Sigmoid colon (tissue), 6 donors: ENCODE measurements at regions not wholly inside any gene's neighbourhood (a gene's known extent, or its start where the extent isn't known, plus 50 kb on each side); places are given as distances from the start of the nearest gene placed in this dataset.
"Not testable (repeated sequence)": the region's sequence is repeated elsewhere in the genome, so short reads cannot be mapped to it uniquely, and the experiment has no call there.

Experiments
- DNase-seq: peaks from one replicate; pipeline ENCODE4 v3.0.0-alpha.2; 2019
- H3K27ac ChIP-seq, 4 donors: fragments of 200-600 bp; sonication (generic); one replicate each; pipeline ENCODE4 v1.5.1; 2016 to 2019; ENCODE audit warnings: mild to moderate bottlenecking in 1 of 4
- H3K27me3 ChIP-seq, 3 donors: fragments of 200-600 bp; sonication (generic); one replicate each; pipeline ENCODE4 v1.5.1; 2019; ENCODE audit warnings: mild to moderate bottlenecking in 1 of 3
- H3K36me3 ChIP-seq, 4 donors: fragments of 200-600 bp; sonication (generic); one replicate each; pipeline ENCODE4 v1.5.1; 2016 to 2019
- H3K4me1 ChIP-seq, 4 donors: fragments of 200-600 bp; sonication (generic); one replicate each; pipeline ENCODE4 v1.5.1; 2017 to 2019
- H3K4me3 ChIP-seq, 4 donors: fragments of 200-600 bp; sonication (generic); one replicate each; pipeline ENCODE4 v1.5.1; 2017 to 2019; ENCODE audit warnings: mild to moderate bottlenecking in 2 of 4, moderate library complexity in 1 of 4
- H3K9me3 ChIP-seq, 4 donors: fragments of 200-600 bp in 3 of 4; sonication (generic) in 3 of 4; one replicate each; pipeline versions ENCODE4 v1.5.1 to v1.6.1; 2013 to 2019
- CTCF ChIP-seq, 4 experiments: fragments of 450-650 bp in 3 of 4; fragments of 200-600 bp in 1 of 4; IDR thresholded peaks; one replicate each; pipeline ENCODE4 v1.5.1; 2016 to 2019; ENCODE audit warnings: antibody characterized with exemption in 4 of 4, mild to moderate bottlenecking in 3 of 4, moderate library complexity in 2 of 4
- EP300 ChIP-seq, 4 donors: sonication (generic); formaldehyde crosslinking; IDR thresholded peaks; one replicate each; pipeline ENCODE4 v1.6.1; 2017; ENCODE audit warnings: antibody characterized with exemption in 4 of 4
- POLR2A ChIP-seq, 2 donors: fragments of 450-650 bp; IDR thresholded peaks; one replicate each; pipeline ENCODE4 v1.6.1; 2016; ENCODE audit warnings: antibody characterized with exemption in 2 of 2, mild to moderate bottlenecking in 2 of 2, moderate library complexity in 2 of 2
- POLR2AphosphoS5 ChIP-seq, 4 donors: sonication (generic); formaldehyde crosslinking; IDR thresholded peaks; one replicate each; pipeline ENCODE4 v1.6.1; 2017; ENCODE audit warnings: antibody characterized with exemption in 4 of 4
- WGBS, 2 donors: extraction: QIAGEN DNeasy Blood & Tissue Kit; methylation state at CpG; one replicate each; pipeline ENCODE4 v1.1.7; 2013; 5-methylcytosine and 5-hydroxymethylcytosine counted together
- intact Hi-C: fragments of 100-400 bp; cut with DNase I; formaldehyde crosslinking; loops from one replicate; pipeline ENCODE4 v1.15.1; 2023
- donor health status: healthy with polysubstance abuse.
- donor health status: healthy.

- H3K9me3 ChIP-seq, result no peaks in the 10 kb centered on the region
- no peaks in the 10 kb centered on the region for H3K27me3 ChIP-seq
- DNase-seq, result peak; percentile 62
- intact Hi-C loops, result no loop called here
- H3K36me3 ChIP-seq, result no peaks in the 10 kb centered on the region
- H3K4me1 ChIP-seq, result peaks cover 0 to 10% (median 4%) of the 10 kb centered on the region in 4 donors
- H3K4me3 ChIP-seq, result no peak overlapping the region
- peak overlapping the region; percentile 52 to 56 (median 54) for H3K27ac ChIP-seq
- no peak for TF ChIP-seq EP300 (IDR thresholded peaks at IDR 0.05)
- no peak for TF ChIP-seq POLR2AphosphoS5 (IDR thresholded peaks at IDR 0.05)
- no peak for TF ChIP-seq CTCF (IDR thresholded peaks at IDR 0.05)
- TF ChIP-seq POLR2A (IDR thresholded peaks at IDR 0.05), result no peak
- WGBS, 2 donors, result 74 to 83% methylated on average over 16 of the region's 16 CpGs
These were observed 56.3 kb upstream of the CD93 start for GRCh38 chr20:23142162-23143050.

GRCh38 chr20:23141450-23142161 lies 55.5 kb upstream of the CD93 start:
- Histone ChIP-seq H3K9me3 (no peaks in the 10 kb centered on the region), H3K27ac (peak overlapping the region in 3 of 4 donors; percentile 52 to 56 (median 52)), H3K27me3 (no peaks in the 10 kb centered on the region), H3K4me1 (peaks cover 0 to 10% (median 4%) of the 10 kb centered on the region in 4 donors), H3K36me3 (no peaks in the 10 kb centered on the region), H3K4me3 (no peak overlapping the region)
- intact Hi-C loops, result no loop called here
- peak; percentile 19 for DNase-seq
- TF ChIP-seq CTCF (IDR thresholded peaks at IDR 0.05) (no peak), EP300 (IDR thresholded peaks at IDR 0.05) (no peak), POLR2AphosphoS5 (IDR thresholded peaks at IDR 0.05) (no peak), POLR2A (IDR thresholded peaks at IDR 0.05) (no peak)
- WGBS, 2 donors, result 88 to 91% methylated on average over 10 of the region's 10 CpGs

GRCh38 chr20:23140991-23141390 lies 54.9 kb upstream of the CD93 start:
- no peaks in the 10 kb centered on the region for H3K36me3 ChIP-seq
- peak overlapping the region in 1 of 4 donors; percentile 56 for H3K27ac ChIP-seq
- no peaks in the 10 kb centered on the region for H3K9me3 ChIP-seq
- peak; percentile 57 for DNase-seq
- no peaks in the 10 kb centered on the region for H3K27me3 ChIP-seq
- TF ChIP-seq CTCF (IDR thresholded peaks at IDR 0.05) (no peak), POLR2A (IDR thresholded peaks at IDR 0.05) (no peak), EP300 (IDR thresholded peaks at IDR 0.05) (no peak), POLR2AphosphoS5 (IDR thresholded peaks at IDR 0.05) (no peak)
- intact Hi-C loops, result no loop called here
- H3K4me1 ChIP-seq, result peaks cover 0 to 10% (median 4%) of the 10 kb centered on the region in 4 donors
- no peak overlapping the region for H3K4me3 ChIP-seq
- 95 to 96% methylated on average over 5 of the region's 5 CpGs for WGBS, 2 donors

- 57 to 77% methylated on average over 1 of the region's 1 CpG for WGBS, 2 donors
- H3K4me1 ChIP-seq, H3K9me3 ChIP-seq, H3K27me3 ChIP-seq, intact Hi-C loops, H3K4me3 ChIP-seq, H3K36me3 ChIP-seq, DNase-seq, H3K27ac ChIP-seq: not testable (repeated sequence)
These were observed 53.9 kb upstream of the CD93 start for GRCh38 chr20:23139984-23140383.

- H3K9me3 ChIP-seq, result no peaks in the 10 kb centered on the region
- H3K4me3 ChIP-seq, result no peak overlapping the region
- H3K4me1 ChIP-seq, result peaks cover 0 to 10% (median 4%) of the 10 kb centered on the region in 4 donors
- H3K27ac ChIP-seq, result no peak overlapping the region
- H3K27me3 ChIP-seq, result no peaks in the 10 kb centered on the region
- no peaks in the 10 kb centered on the region for H3K36me3 ChIP-seq
- intact Hi-C loops, result no loop called here
- no peak for TF ChIP-seq EP300 (IDR thresholded peaks at IDR 0.05)
- TF ChIP-seq CTCF (IDR thresholded peaks at IDR 0.05), result no peak
- no peak for TF ChIP-seq POLR2AphosphoS5 (IDR thresholded peaks at IDR 0.05)
- TF ChIP-seq POLR2A (IDR thresholded peaks at IDR 0.05), result no peak
- WGBS, 2 donors, result 85 to 87% methylated on average over 8 of the region's 8 CpGs
- peak; percentile 46 for DNase-seq
These were observed 53.4 kb upstream of the CD93 start for GRCh38 chr20:23139524-23139923.
